HEK293T (cell line): ENCODE measurements at regions not wholly inside any gene's neighbourhood (a gene's known extent, or its start where the extent isn't known, plus 50 kb on each side); places are given as distances from the start of the nearest gene placed in this dataset.

Experiments used
- CTCF ChIA-PET: fragments of 350-600 bp; formaldehyde crosslinking; extraction: SDS; loops from one replicate; lab custom pipeline; 2021; ENCODE audit warnings: antibody characterized with exemption, inconsistent platforms; lab: Yijun Ruan, JAX
- POLR2A ChIA-PET: fragments of 350-600 bp; formaldehyde crosslinking; extraction: SDS; loops from one replicate; lab custom pipeline; 2020; ENCODE audit warnings: antibody characterized with exemption, inconsistent platforms; lab: Yijun Ruan, JAX
- DNase-seq: peaks from one replicate; pipeline ENCODE4 v3.0.0; 2012; ENCODE audit warnings: mixed read lengths; ENCODE audit errors: extremely low spot score
- ARNT ChIP-seq: fragments of 450-650 bp; IDR thresholded peaks from 2 replicates; pipeline ENCODE4 v1.6.1; 2017; ENCODE audit warnings: mild to moderate bottlenecking
- BHLHE40 ChIP-seq: fragments of 450-650 bp; IDR thresholded peaks from 2 replicates; pipeline ENCODE4 v1.6.1; 2016; ENCODE audit warnings: mild to moderate bottlenecking, moderate library complexity, borderline replicate concordance
- CTBP1 ChIP-seq: fragments of 450-650 bp; IDR thresholded peaks from 2 replicates; pipeline ENCODE4 v1.6.1; 2016; ENCODE audit warnings: borderline replicate concordance
- ELF4 ChIP-seq: fragments of 450-650 bp; IDR thresholded peaks from 2 replicates; pipeline ENCODE4 v1.6.1; 2017; ENCODE audit warnings: antibody characterized with exemption
- FOXA1 ChIP-seq: fragments of 450-650 bp; IDR thresholded peaks from 2 replicates; pipeline ENCODE4 v1.6.1; 2016; ENCODE audit warnings: mild to moderate bottlenecking
- FOXK2 ChIP-seq: fragments of 450-650 bp; IDR thresholded peaks from 2 replicates; pipeline ENCODE4 v1.6.1; 2016; ENCODE audit warnings: mild to moderate bottlenecking
- FOXM1 ChIP-seq: fragments of 450-650 bp; IDR thresholded peaks from 2 replicates; pipeline ENCODE4 v1.6.1; 2017; ENCODE audit warnings: mild to moderate bottlenecking, borderline replicate concordance
- HDGF ChIP-seq: fragments of 450-650 bp; IDR thresholded peaks from 2 replicates; pipeline ENCODE4 v1.6.1; 2017; ENCODE audit warnings: antibody characterized with exemption, borderline replicate concordance
- L3MBTL2 ChIP-seq: fragments of 450-650 bp; conservative IDR thresholded peaks from 2 replicates; pipeline ENCODE4 v1.6.1; 2016; ENCODE audit warnings: mild to moderate bottlenecking
- LEF1 ChIP-seq: fragments of 450-650 bp; IDR thresholded peaks from 2 replicates; pipeline ENCODE4 v1.6.1; 2017; ENCODE audit warnings: mild to moderate bottlenecking, borderline replicate concordance
- NFRKB ChIP-seq: fragments of 450-650 bp; IDR thresholded peaks from 2 replicates; pipeline ENCODE4 v1.6.1; 2016; ENCODE audit warnings: mild to moderate bottlenecking, moderate library complexity
- SP1 ChIP-seq: fragments of 450-650 bp; IDR thresholded peaks from 2 replicates; pipeline ENCODE4 v1.6.1; 2017
- SUZ12 ChIP-seq: fragments of 450-650 bp; IDR thresholded peaks from 2 replicates; pipeline ENCODE4 v1.6.1; 2016; ENCODE audit warnings: mild to moderate bottlenecking
- TARDBP ChIP-seq: fragments of 450-650 bp; IDR thresholded peaks from 2 replicates; pipeline ENCODE4 v1.6.1; 2016
- ZNF384 ChIP-seq: fragments of 450-650 bp; IDR thresholded peaks from 2 replicates; pipeline ENCODE4 v1.6.1; 2016
- TF ChIP-seq, protein P1 (sequence below): fragments of 450-650 bp; IDR thresholded peaks from 2 replicates; pipeline ENCODE4 v1.6.1; 2016

DNA sequence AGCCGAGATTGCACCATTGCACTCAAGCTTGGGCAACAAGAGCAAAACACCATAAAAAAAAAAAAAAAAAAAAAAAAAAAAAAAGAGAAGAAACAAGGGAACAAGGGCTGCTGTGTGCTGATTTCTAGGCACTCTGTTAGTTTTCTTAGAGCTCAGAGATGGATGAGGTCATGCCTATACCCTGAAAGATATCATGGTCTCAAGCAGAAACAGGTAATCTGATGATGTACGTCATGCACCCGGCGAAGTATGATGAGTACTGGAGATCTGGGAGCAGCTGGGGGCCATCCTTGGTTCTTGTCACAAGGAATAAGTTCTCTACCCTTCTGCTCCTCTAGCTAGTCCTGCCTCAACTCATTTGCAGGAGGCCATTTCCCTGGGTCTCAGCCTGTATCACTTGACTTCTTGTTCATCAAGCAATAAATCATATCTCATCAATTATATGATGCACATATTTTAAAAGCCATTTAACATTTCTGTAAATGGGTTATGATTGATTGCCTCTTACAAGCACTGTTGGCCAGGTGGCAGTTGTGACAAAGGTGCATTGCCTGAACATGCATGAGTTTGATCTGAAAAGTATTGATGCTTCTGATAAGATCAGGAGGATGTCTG is 517.2 kb downstream of the DHX35 start:
- POLR2A ChIA-PET: no interaction called here
- TF ChIP-seq TARDBP (no peak), FOXA1 (no peak)
- no peak for DNase-seq
- CTCF ChIA-PET: no interaction called here

DNA sequence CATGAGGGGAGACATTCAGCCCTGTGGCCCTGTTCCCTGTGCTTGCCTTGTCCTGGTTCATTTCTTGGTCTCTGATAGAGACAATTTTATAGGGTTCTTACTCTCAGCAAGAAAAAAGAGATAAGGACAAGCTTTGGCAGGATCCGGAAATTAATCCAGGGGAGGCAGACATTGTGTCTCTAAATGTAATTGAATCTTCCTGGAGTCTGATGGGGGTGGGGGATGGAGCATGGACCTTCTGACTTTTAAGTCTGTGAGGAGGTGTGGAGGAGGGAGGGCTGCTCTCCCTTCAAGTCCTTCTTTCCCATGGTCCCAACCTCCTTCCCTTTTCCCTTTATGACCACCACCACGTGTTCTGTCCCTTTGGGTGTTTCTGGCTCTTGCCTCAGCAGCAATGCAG is 512.7 kb downstream of the DHX35 start:
- no peak for TF ChIP-seq L3MBTL2
- TF ChIP-seq, protein P1, sequence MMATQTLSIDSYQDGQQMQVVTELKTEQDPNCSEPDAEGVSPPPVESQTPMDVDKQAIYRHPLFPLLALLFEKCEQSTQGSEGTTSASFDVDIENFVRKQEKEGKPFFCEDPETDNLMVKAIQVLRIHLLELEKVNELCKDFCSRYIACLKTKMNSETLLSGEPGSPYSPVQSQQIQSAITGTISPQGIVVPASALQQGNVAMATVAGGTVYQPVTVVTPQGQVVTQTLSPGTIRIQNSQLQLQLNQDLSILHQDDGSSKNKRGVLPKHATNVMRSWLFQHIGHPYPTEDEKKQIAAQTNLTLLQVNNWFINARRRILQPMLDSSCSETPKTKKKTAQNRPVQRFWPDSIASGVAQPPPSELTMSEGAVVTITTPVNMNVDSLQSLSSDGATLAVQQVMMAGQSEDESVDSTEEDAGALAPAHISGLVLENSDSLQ: no peak
- TF ChIP-seq ZNF384: no peak
- TF ChIP-seq TARDBP: no peak
- no peak for TF ChIP-seq ELF4
- no peak for TF ChIP-seq CTBP1
- TF ChIP-seq FOXM1: no peak
- no peak for TF ChIP-seq BHLHE40
- no peak for TF ChIP-seq NFRKB
- no peak for TF ChIP-seq HDGF
- TF ChIP-seq ARNT: no peak
- TF ChIP-seq LEF1: no peak
- POLR2A ChIA-PET: no interaction called here
- CTCF ChIA-PET: no interaction called here
- DNase-seq: no peak

DNA sequence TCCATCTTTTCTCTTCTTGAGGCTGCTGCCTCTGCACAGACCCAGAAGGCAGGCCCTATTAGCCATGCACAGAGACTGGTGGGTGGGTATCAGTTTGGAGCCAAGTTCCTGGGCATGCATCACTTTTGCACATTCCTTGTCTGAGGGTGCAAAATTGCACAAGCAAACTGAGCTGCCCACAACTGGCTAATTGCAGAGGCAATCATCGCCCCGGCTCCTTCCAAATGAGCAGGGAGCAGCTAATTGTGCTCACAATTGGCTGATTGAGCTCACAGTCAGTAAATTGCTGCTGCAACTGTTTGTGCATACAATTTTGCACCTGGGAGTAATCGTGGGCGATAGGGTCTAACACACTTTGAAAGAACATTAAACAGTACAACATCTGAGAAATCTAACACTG is 511.4 kb downstream of the DHX35 start:
- POLR2A ChIA-PET: no interaction called here
- no peak for DNase-seq
- CTCF ChIA-PET: no interaction called here
- no peak for TF ChIP-seq FOXA1

DNA sequence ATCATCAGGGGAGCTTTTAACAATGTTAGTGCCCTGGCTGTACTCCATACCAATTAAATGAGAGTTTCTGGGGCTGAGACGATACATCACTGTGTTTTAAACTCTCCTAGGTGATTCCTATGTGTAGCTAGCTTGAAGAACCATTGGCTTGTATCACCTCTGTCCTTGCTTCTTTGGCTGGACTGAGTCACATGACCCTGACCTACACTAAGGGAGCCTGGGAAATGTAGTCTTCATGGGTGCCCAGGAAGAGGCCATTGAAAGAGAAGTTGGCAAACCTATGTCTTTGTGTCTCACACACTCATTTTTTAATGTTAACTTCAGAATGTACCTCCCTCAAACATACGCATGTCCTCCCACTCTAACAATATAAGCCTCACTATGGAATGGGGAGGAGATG is 506.6 kb downstream of the DHX35 start:
- ChIA-PET CTCF (no interaction called here), POLR2A (no interaction called here)
- DNase-seq: no peak
- TF ChIP-seq ZNF384 (no peak), ARNT (no peak), ELF4 (no peak), CTBP1 (no peak), TARDBP (no peak), NFRKB (no peak), SP1 (no peak), SUZ12 (no peak), HDGF (no peak)
- TF ChIP-seq, protein P1: no peak

DNA sequence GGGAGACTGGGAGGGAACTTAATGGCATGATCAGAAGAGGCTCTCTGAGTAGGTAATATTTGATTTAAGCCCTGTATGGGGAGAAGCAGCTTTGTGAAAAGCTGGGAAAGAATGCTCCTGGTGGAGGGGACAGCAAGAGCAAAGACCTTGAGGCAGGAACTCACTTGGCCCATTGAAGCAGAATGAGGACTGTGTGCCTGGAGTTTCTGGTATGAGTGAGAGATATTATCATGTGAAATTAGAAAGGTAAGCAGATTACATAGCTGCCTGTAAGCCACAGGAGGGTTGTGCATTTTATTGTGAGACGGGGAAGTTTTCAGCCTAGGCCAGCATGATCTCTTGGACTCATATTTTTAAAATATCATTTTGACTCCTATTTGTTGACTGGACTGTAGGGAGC is 502.1 kb downstream of the DHX35 start:
- ChIA-PET CTCF (no interaction called here), POLR2A (no interaction called here)
- no peak for DNase-seq
- TF ChIP-seq ELF4 (no peak), BHLHE40 (no peak), L3MBTL2 (no peak), HDGF (no peak), TARDBP (no peak), SUZ12 (no peak), FOXK2 (no peak), FOXA1 (no peak)
- TF ChIP-seq, protein P1: no peak

DNA sequence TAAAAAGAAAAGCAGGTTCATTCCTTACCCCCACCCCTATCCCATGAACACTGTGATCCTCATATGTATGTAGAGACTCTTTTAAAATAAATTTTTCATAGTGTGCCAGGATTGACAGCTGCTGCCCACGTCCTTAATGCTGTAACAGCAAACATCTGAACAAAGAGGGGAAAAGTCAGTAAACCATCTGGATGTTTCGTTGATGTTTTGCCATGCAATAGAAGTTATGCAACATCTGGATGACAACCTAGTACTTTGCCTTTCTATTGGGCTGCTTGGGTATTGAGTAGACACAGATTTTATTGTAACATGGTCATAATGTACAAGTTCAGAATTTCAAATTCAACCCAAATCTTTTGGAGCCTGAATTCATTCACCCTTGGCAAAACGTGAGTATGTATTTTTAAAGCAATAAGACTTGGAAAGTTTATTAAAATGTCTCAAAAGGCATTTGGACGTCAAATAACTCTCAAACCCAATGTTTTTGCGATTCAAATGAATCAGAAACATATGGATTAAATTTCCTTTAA is 500.3 kb downstream of the DHX35 start:
- no peak for TF ChIP-seq NFRKB
- TF ChIP-seq LEF1: no peak
- no peak for TF ChIP-seq ZNF384
- no peak for TF ChIP-seq CTBP1
- no peak for TF ChIP-seq L3MBTL2
- no peak for TF ChIP-seq FOXM1
- no peak for TF ChIP-seq ARNT
- no peak for TF ChIP-seq SUZ12
- TF ChIP-seq FOXA1: no peak
- TF ChIP-seq BHLHE40: no peak
- TF ChIP-seq HDGF: no peak
- no peak for TF ChIP-seq ELF4
- no peak for TF ChIP-seq FOXK2
- TF ChIP-seq, protein P1: no peak
- ChIA-PET CTCF (no interaction called here), POLR2A (no interaction called here)
- DNase-seq: no peak
